ENCODE measurements at regions not wholly inside any gene's neighbourhood (a gene's known extent, or its start where the extent isn't known, plus 50 kb on each side); places are given as distances from the start of the nearest gene placed in this dataset.
A peak's percentile ranks its signal among the peaks of the same experiment; 100 is the strongest.

GRCh38 chr3:15942462-15942861 is 144.7 kb upstream of the ANKRD28 start:
- Histone ChIP-seq H2AFZ (replicated peaks; ENCODE audit: low read length, poor library complexity) (no peak overlapping the region), H2AK5ac (ENCODE audit: low read depth, low read length) (no peak overlapping the region), H3K14ac (replicated peaks; ENCODE audit: low read depth, low read length) (no peak overlapping the region), H3K4ac (ENCODE audit: low read depth, low read length) (no peak overlapping the region), H3K9me1 (ENCODE audit: insufficient read depth, low read length) (no peaks in the 10 kb centered on the region), H3K36me3 (ENCODE audit: control insufficient read depth, insufficient read depth, low read length) (no peaks in the 10 kb centered on the region), H3K9me3 (ENCODE audit: control insufficient read depth, insufficient read depth, low read length) (peaks cover 2% of the 10 kb centered on the region; the same call in 1 of the 2 replicates), H3K27ac (ENCODE audit: insufficient read depth, low read length) (no peak overlapping the region), H3K9ac (ENCODE audit: low read depth, low read length) (no peak overlapping the region), H2BK20ac (ENCODE audit: low read depth, low read length) (no peak overlapping the region), H3K4me2 (ENCODE audit: low read depth, low read length) (no peak overlapping the region; the same call in 1 of the 2 replicates), H2BK5ac (ENCODE audit: low read depth, low read length, poor library complexity, severe bottlenecking) (no peak overlapping the region), H2AK9ac (replicated peaks; ENCODE audit: low read depth, low read length, poor library complexity) (no peak overlapping the region), H4K8ac (ENCODE audit: low read depth in 2 of 2, low read length in 2 of 2) (no peak overlapping the region), H3K27me3 (ENCODE audit: control insufficient read depth, insufficient read depth, low read length) (no peaks in the 10 kb centered on the region; the same call in 1 of the 2 replicates), H3K4me1 (ENCODE audit: control insufficient read depth, insufficient read depth, low read length) (peaks cover 5% of the 10 kb centered on the region), H2BK15ac (ENCODE audit: low read depth, low read length) (no peak overlapping the region), H4K20me1 (ENCODE audit: insufficient read depth, low read length) (no peaks in the 10 kb centered on the region), H3K18ac (ENCODE audit: low read depth, low read length) (no peak overlapping the region; the same call in 1 of the 2 replicates), H3K56ac (ENCODE audit: extremely low read depth, insufficient read depth, low read length) (no peak overlapping the region), H3K79me1 (ENCODE audit: low read depth in 1 of 2, low read length in 2 of 2) (no peaks in the 10 kb centered on the region), H3K23ac (ENCODE audit: low read depth, low read length) (no peak overlapping the region), H4K91ac (ENCODE audit: insufficient read depth, low read depth, low read length) (no peak overlapping the region), H4K5ac (ENCODE audit: low read depth, low read length) (no peak overlapping the region), H3K4me3 (ENCODE audit: insufficient read depth, low read depth, low read length) (no peak overlapping the region), H2BK120ac (ENCODE audit: low read depth, low read length) (no peak overlapping the region)
- intact Hi-C loops (cut with micrococcal nuclease): no loop called here
- in situ Hi-C loops (cut with MboI; ENCODE audit: low sequenced_read_pairs): no loop called here
- TF ChIP-seq RAD21 (IDR thresholded peaks at IDR 0.05; ENCODE audit: low read length): no peak
- no peak for TF ChIP-seq RCOR1 (IDR thresholded peaks at IDR 0.05; ENCODE audit: insufficient replicate concordance, low read length)
- no peak for TF ChIP-seq MXI1 (IDR thresholded peaks at IDR 0.05; ENCODE audit: borderline replicate concordance, low read depth, low read length)
- no peak for TF ChIP-seq USF2 (IDR thresholded peaks at IDR 0.05; ENCODE audit: low read depth, low read length)
- no peak for TF ChIP-seq CHD1 (IDR thresholded peaks at IDR 0.05; ENCODE audit: low read depth, low read length)
- no peak for TF ChIP-seq MAFK (IDR thresholded peaks at IDR 0.05; ENCODE audit: low read depth, low read length)
- no peak for TF ChIP-seq ELK1 (IDR thresholded peaks at IDR 0.05; ENCODE audit: borderline replicate concordance, low read depth, low read length)
- no peak for TF ChIP-seq BHLHE40 (IDR thresholded peaks at IDR 0.05; ENCODE audit: low read depth, low read length)
- no peak for TF ChIP-seq CTCF (conservative IDR thresholded peaks at IDR 0.05; ENCODE audit: low read depth, low read length)
- TF ChIP-seq NFE2L2 (IDR thresholded peaks at IDR 0.05; ENCODE audit: low read depth, low read length): no peak
- no peak for TF ChIP-seq RFX5 (IDR thresholded peaks at IDR 0.05; ENCODE audit: low read depth, low read length)
- TF ChIP-seq CEBPB (IDR thresholded peaks at IDR 0.05; ENCODE audit: low read depth, low read length): no peak
- no peak for TF ChIP-seq MAZ (IDR thresholded peaks at IDR 0.05; ENCODE audit: borderline replicate concordance, low read depth, low read length)
- no peak for TF ChIP-seq SMC3 (IDR thresholded peaks at IDR 0.05; ENCODE audit: low read depth, low read length)
- TF ChIP-seq POLR2A (IDR thresholded peaks at IDR 0.05; ENCODE audit: low read depth, low read length): no peak
- no peak for TF ChIP-seq FOS (IDR thresholded peaks at IDR 0.05; ENCODE audit: low read depth, low read length)
- ChIA-PET POLR2A (ENCODE audit: unreplicated experiment) (no interaction called here), CTCF (interaction anchor here (1.2 kb wide), 1 partner anchor 9 kb away, joined by 4 read pairs; no protein-coding TSS in a partner anchor)
- dilution Hi-C loops (cut with HindIII; ENCODE audit: low sequenced_read_pairs, unreplicated experiment): no loop called here
- DNase-seq: no peak
- ATAC-seq (ENCODE audit: low read depth): peak; percentile 62
- no TSS peak for BruUV-seq (replicated peaks)

Measured in IMR-90 (cell line).